ENCODE measurements at regions not wholly inside any gene's neighbourhood (a gene's known extent, or its start where the extent isn't known, plus 50 kb on each side); places are given as distances from the start of the nearest gene placed in this dataset.

- no peak for TF ChIP-seq CTCF (conservative IDR thresholded peaks at IDR 0.05; ENCODE audit: low read depth, low read length)
- TF ChIP-seq EZH2 (IDR thresholded peaks at IDR 0.05; ENCODE audit: low read length, unreplicated experiment): no peak
- no peak for TF ChIP-seq EZH2phosphoT487 (IDR thresholded peaks at IDR 0.05; ENCODE audit: borderline replicate concordance, low read length)
Observed at GRCh38 chr5:147057051-147057450, 177.8 kb upstream of the STK32A start.

Measured in PC-3 (cell line).